ENCODE measurements at regions not wholly inside any gene's neighbourhood (a gene's known extent, or its start where the extent isn't known, plus 50 kb on each side); places are given as distances from the start of the nearest gene placed in this dataset.

- H3K36me3 Mint-ChIP-seq (ENCODE audit: insufficient read depth), result peaks cover 97% of the 10 kb centered on the region
- peaks cover 82% of the 10 kb centered on the region for H3K9me3 Mint-ChIP-seq (ENCODE audit: low read depth)
- no peak overlapping the region for H3K4me3 Mint-ChIP-seq (ENCODE audit: low read depth)
- TF ChIP-seq CTCF (IDR thresholded peaks at IDR 0.05; ENCODE audit: unreplicated experiment), result no peak
- no peak overlapping the region for H3K27ac Mint-ChIP-seq
- no peaks in the 10 kb centered on the region for H3K27me3 Mint-ChIP-seq
- no peaks in the 10 kb centered on the region for H3K4me1 Mint-ChIP-seq (ENCODE audit: low read depth)
- no peak for DNase-seq (ENCODE audit: low spot score, unreplicated experiment)
Measured at GRCh38 chr15:25051399-25052154, 96.8 kb downstream of the SNRPN start.

GRCh38 chr15:25052191-25052999, 97.6 kb downstream of the SNRPN start:
- no peaks in the 10 kb centered on the region for H3K27me3 Mint-ChIP-seq
- peak overlapping the region; percentile 39 for H3K27ac Mint-ChIP-seq
- no peaks in the 10 kb centered on the region for H3K4me1 Mint-ChIP-seq (ENCODE audit: low read depth)
- H3K9me3 Mint-ChIP-seq (ENCODE audit: low read depth), result peaks cover 81% of the 10 kb centered on the region
- H3K36me3 Mint-ChIP-seq (ENCODE audit: insufficient read depth), result peaks cover 97% of the 10 kb centered on the region
- TF ChIP-seq CTCF (IDR thresholded peaks at IDR 0.05; ENCODE audit: unreplicated experiment), result no peak
- DNase-seq (ENCODE audit: low spot score, unreplicated experiment), result peak; percentile 3
- no peak overlapping the region for H3K4me3 Mint-ChIP-seq (ENCODE audit: low read depth)

- DNase-seq (ENCODE audit: low spot score, unreplicated experiment), result peak; percentile 7
- H3K4me3 Mint-ChIP-seq (ENCODE audit: low read depth), result no peak overlapping the region
- peaks cover 84% of the 10 kb centered on the region for H3K9me3 Mint-ChIP-seq (ENCODE audit: low read depth)
- H3K36me3 Mint-ChIP-seq (ENCODE audit: insufficient read depth), result peaks cover 97% of the 10 kb centered on the region
- TF ChIP-seq CTCF (IDR thresholded peaks at IDR 0.05; ENCODE audit: unreplicated experiment), result no peak
- H3K27me3 Mint-ChIP-seq, result no peaks in the 10 kb centered on the region
- no peaks in the 10 kb centered on the region for H3K4me1 Mint-ChIP-seq (ENCODE audit: low read depth)
- H3K27ac Mint-ChIP-seq, result peak overlapping the region; percentile 39
Measured at GRCh38 chr15:25053000-25053815, 98.4 kb downstream of the SNRPN start.

- H3K27ac Mint-ChIP-seq, result no peak overlapping the region
- DNase-seq (ENCODE audit: low spot score, unreplicated experiment), result no peak
- peaks cover 99% of the 10 kb centered on the region for H3K36me3 Mint-ChIP-seq (ENCODE audit: insufficient read depth)
- H3K9me3 Mint-ChIP-seq (ENCODE audit: low read depth), result peaks cover 87% of the 10 kb centered on the region
- no peak overlapping the region for H3K4me3 Mint-ChIP-seq (ENCODE audit: low read depth)
- no peaks in the 10 kb centered on the region for H3K27me3 Mint-ChIP-seq
- no peaks in the 10 kb centered on the region for H3K4me1 Mint-ChIP-seq (ENCODE audit: low read depth)
- TF ChIP-seq CTCF (IDR thresholded peaks at IDR 0.05; ENCODE audit: unreplicated experiment), result no peak
Measured at GRCh38 chr15:25054329-25054728, 99.5 kb downstream of the SNRPN start.

- Mint-ChIP-seq H3K27ac (peak overlapping the region; percentile 88), H3K36me3 (ENCODE audit: insufficient read depth) (peaks cover 99% of the 10 kb centered on the region), H3K27me3 (no peaks in the 10 kb centered on the region), H3K9me3 (ENCODE audit: low read depth) (peaks cover 87% of the 10 kb centered on the region), H3K4me1 (ENCODE audit: low read depth) (no peaks in the 10 kb centered on the region), H3K4me3 (ENCODE audit: low read depth) (no peak overlapping the region)
- no peak for TF ChIP-seq CTCF (IDR thresholded peaks at IDR 0.05; ENCODE audit: unreplicated experiment)
- DNase-seq (ENCODE audit: low spot score, unreplicated experiment), result no peak
Measured at GRCh38 chr15:25054943-25055342, 100.2 kb downstream of the SNRPN start.

All from progenitor cell of endocrine pancreas (in vitro differentiated cells).